Epithelial cell of esophagus (primary cell): ENCODE measurements at regions not wholly inside any gene's neighbourhood (a gene's known extent, or its start where the extent isn't known, plus 50 kb on each side); places are given as distances from the start of the nearest gene placed in this dataset.

Source experiments
- DNase-seq: peaks from one replicate; pipeline ENCODE4 v3.0.0; 2010; ENCODE audit warnings: low read depth
- H3K4me3 ChIP-seq: 2 replicates; pipeline ENCODE4 v1.5.1; 2011; ENCODE audit warnings: mild to moderate bottlenecking, low read length, control low read depth
- CTCF ChIP-seq: IDR thresholded peaks from 2 replicates; pipeline ENCODE4 v1.5.1; 2011; ENCODE audit warnings: low read depth, mild to moderate bottlenecking, low read length, control low read depth, inconsistent platforms; ENCODE audit not compliant: insufficient read depth; ENCODE audit errors: missing control alignments

- H3K4me3 ChIP-seq = no peak overlapping the region
- no peak for DNase-seq
- TF ChIP-seq CTCF = no peak
These were observed 237.8 kb upstream of the DAPK1 start for GRCh38 chr9:87259543-87260518.

GRCh38 chr9:87263291-87263690 lies 234.4 kb upstream of the DAPK1 start:
- DNase-seq = no peak
- TF ChIP-seq CTCF = no peak
- no peak overlapping the region for H3K4me3 ChIP-seq

- DNase-seq = no peak
- TF ChIP-seq CTCF = no peak
- H3K4me3 ChIP-seq = no peak overlapping the region
These were observed 231.0 kb upstream of the DAPK1 start for GRCh38 chr9:87266697-87267096.

GRCh38 chr9:87267251-87268070 lies 230.2 kb upstream of the DAPK1 start:
- no peak overlapping the region for H3K4me3 ChIP-seq
- TF ChIP-seq CTCF = no peak
- peak; percentile 18 for DNase-seq

- DNase-seq = no peak
- TF ChIP-seq CTCF = no peak
- H3K4me3 ChIP-seq = no peak overlapping the region
These were observed 228.1 kb upstream of the DAPK1 start for GRCh38 chr9:87269296-87270176.

- H3K4me3 ChIP-seq = no peak overlapping the region
- DNase-seq = no peak
- no peak for TF ChIP-seq CTCF
These were observed 227.3 kb upstream of the DAPK1 start for GRCh38 chr9:87270221-87270847.
